HG02885 (cell line): ENCODE measurements at regions not wholly inside any gene's neighbourhood (a gene's known extent, or its start where the extent isn't known, plus 50 kb on each side); places are given as distances from the start of the nearest gene placed in this dataset.
"Not testable (repeated sequence)": the region's sequence is repeated elsewhere in the genome, so short reads cannot be mapped to it uniquely, and the experiment has no call there.

Experiments used
- ATAC-seq: cut with Tn5 transposase; IDR thresholded peaks from one replicate; pipeline ENCODE4 v1.9.1; 2021; ENCODE audit warnings: mild to moderate bottlenecking; ENCODE audit not compliant: unreplicated experiment, poor library complexity

DNA sequence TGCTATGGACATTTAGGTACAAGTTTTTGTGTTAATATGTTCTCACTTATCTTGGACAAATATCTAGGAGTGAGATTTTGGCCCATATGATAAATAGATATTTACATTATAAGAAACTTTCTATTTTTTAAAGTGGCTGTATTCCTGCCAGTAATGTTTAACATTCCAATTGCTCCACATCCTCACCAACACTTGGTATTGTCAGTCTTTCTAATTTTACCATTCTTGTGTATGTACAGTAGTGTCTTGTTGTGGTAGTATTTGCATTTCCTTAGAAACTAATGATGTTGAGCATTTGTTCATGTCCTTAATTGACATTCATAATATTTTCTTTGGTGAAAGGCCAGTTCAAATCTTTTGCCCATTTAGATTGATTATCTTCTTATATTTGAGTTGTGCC is 171.4 kb upstream of the TSHZ3 start:
- ATAC-seq: no peak

DNA sequence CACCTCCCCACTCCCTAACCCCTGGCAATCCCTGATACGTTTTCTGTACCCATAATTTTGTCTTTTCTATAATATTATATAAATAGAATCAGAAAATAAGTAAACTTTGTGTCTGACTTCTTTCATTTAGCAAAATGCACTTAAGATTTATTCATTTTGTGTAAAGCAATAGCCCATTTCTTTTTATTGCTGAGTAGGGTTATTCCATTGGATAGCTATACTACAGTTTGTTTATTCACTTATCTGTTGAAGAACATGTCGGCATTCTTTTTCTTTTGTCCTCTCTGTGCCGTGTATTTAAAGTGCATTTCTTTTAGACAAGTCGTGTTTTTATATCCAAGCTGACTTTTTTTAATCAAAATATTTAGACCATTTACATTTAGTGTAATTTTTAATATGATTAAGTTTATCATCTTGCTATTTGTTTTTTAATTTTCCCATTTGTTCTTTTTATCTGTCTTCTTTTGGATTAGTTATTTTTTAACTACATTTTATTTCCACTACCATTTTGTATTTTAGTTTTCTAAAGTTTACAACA is 176.4 kb upstream of the TSHZ3 start:
- no peak for ATAC-seq

DNA sequence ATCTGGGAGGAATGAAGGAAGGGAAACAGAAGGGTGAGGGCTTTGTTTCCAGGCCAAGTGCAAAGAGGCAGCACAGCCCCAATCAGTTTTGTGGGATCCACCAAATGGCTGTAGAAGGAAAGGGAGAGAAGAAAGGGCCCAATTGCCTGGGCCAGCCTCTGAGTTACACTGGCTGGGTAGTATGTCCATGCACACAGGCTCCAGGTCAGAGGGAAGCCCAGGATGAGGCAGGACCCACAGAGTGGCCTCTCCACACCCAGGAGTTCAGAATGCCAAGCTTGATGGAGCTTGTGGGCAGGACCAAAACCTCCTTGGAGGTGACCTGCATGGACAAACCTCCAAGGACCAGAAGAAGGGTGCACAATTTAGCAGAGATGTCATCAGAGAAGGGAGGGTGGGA is 178.2 kb upstream of the TSHZ3 start:
- no peak for ATAC-seq

DNA sequence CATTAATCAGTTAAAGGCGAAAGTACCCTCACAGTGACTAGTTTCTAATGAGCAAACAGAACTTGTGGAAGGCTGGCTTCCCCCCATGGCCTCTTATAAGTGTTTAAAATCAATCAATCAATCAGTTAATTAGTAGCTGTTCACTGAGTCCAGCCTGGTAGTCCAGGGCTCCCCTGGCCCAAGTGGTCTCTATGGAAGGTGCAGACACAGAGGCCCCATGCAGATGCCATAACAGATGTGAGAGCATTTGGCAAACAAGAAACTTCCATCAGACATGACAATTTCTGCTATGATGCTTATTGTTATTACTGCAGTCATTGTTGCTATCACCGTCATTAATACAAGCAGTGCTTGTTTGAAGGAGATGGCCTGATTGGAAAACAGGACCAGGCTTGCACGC is 179.0 kb upstream of the TSHZ3 start:
- no peak for ATAC-seq

DNA sequence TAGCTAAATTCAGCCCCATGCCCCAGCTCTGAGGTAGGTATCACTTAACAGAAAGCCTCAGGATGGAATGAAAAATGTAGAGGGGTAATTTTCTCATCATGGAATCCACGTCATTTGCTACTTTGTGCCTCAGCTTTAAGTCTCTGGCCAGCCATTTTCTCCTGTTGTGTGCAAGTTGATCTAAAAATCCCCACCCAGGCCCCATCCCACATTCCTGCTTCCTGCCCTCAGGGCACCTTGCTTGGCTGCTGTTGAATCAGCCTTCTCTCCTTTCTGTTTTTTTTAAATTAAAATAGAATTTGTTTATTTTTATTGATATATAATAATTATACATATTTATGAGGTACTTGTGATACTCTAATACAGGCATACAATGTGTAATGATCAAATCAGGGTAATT is 179.9 kb upstream of the TSHZ3 start:
- ATAC-seq: no peak

- no peak for ATAC-seq
These were observed 181.5 kb upstream of the TSHZ3 start for GRCh38 chr19:31530781-31531180.

DNA sequence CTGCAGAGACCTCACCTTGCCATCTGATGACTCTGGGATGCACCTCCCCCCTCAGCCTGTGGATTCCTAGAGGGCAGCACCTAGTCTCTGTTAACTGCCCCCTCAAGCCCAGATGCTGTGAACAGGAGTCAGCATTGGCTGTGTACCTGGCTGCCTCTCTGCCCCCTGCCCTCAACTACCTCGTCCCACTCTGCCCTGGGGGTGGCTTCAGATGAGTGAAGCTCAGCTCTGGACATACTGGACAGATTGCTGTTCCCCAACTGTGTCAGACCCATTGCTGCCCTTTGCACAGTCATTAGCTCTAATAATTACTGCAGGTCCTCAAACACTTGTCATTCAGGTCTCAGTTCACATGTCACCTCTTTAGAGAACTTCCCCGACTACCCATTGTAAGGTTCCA is 182.1 kb upstream of the TSHZ3 start:
- no peak for ATAC-seq

DNA sequence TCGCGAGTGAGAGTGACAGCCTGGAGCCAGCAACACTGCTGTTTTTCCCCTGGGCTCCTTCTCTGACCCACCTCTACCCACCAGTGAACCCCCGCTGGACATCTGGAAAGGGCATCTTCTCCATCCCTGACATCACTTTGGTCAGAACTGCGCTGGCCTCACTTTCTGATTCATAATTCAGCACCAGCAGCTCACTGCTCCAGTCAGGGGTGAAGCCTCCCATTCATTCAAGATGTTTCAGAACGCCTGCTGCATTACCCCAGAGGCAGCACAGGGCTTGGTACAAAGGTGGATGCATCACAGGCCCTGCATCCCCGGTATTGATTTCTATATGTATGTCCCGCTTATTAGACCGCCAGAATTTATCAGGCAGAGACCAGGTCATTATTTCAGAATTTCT is 182.8 kb upstream of the TSHZ3 start:
- no peak for ATAC-seq

DNA sequence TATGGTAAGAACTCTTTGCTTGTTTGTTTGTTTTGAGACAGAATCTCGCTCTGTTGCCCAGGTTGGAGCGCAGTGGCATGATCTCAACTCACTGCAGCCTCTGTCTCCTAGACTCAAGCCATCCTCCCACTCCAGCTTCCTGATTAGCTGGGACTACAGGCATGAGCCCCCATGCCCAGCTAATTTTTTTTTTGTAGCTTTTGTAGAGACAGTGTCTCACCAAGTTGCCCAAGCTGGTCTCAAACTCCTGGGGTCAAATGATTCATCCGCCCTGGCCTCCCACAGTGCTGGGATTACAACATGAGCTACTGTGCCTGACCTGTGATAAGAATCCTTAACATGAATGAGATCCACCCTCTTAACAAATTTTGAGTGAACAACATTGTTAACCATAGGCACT is 183.9 kb upstream of the TSHZ3 start:
- ATAC-seq: no peak

GRCh38 chr19:31534231-31534630 is 185.0 kb upstream of the TSHZ3 start:
- no peak for ATAC-seq

- no peak for ATAC-seq
These were observed 185.8 kb upstream of the TSHZ3 start for GRCh38 chr19:31534786-31535657.

- ATAC-seq: no peak
These were observed 186.6 kb upstream of the TSHZ3 start for GRCh38 chr19:31535691-31536460.

DNA sequence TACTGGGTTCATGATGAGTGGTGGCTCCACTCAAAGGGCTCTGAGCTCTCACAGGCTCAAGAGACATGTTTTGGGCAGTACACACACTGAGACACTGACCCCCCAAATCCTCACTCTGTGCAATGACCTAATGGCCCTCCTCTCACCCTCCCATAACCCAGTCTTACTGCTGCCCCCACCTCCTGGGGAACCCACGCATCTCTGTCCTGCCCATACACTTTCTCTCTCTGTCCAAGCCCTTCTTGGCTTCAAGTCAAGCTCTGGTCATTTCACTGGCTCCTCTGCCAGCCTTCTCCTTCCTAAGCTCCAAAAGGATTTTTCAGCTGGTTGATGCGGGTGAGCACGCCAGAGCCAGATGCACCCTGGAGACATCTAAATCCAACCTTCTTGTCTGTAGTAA is 187.9 kb upstream of the TSHZ3 start:
- no peak for ATAC-seq

DNA sequence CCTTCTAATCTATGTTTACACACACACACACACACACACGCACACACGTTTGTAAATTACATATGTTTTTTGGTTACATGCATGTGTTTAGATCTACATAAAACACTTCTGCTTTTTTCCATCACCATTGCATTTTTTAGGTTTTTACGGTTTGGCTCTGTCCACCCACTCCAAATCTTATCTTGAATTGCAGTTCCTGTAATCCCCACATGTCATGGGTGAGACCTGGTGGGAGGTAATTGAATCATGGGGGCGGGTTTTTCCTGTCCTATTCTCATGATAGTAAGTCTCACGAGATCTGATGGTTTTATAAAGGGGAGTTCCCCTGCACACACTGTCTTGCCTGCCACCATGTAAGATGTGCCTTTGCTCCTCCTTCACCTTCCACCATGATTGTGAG is 188.7 kb upstream of the TSHZ3 start:
- not testable (repeated sequence) for ATAC-seq

- no peak for ATAC-seq
These were observed 189.6 kb upstream of the TSHZ3 start for GRCh38 chr19:31538879-31539278.

DNA sequence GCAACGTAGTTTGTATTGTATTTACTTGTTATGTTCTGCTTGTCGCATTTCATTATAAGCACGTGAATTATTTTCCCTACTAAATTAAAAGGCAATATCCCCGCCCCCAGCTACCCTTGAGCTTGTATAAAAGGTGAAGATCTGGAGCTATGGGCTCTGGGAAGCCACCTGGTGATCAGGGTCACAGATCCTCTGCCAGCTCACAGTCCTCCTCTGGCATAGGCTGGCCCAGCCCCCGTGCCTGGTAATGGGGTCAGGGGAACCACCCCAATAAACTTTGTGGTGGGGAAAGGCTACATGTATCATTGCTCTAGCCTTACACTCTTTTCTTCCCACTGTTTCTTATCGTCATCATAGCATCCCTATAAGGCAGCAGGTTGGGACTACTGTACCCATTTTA is 190.2 kb upstream of the TSHZ3 start:
- no peak for ATAC-seq

- ATAC-seq: no peak
These were observed 192.2 kb upstream of the TSHZ3 start for GRCh38 chr19:31541396-31541795.

- ATAC-seq: no peak
These were observed 194.2 kb upstream of the TSHZ3 start for GRCh38 chr19:31543456-31543855.

DNA sequence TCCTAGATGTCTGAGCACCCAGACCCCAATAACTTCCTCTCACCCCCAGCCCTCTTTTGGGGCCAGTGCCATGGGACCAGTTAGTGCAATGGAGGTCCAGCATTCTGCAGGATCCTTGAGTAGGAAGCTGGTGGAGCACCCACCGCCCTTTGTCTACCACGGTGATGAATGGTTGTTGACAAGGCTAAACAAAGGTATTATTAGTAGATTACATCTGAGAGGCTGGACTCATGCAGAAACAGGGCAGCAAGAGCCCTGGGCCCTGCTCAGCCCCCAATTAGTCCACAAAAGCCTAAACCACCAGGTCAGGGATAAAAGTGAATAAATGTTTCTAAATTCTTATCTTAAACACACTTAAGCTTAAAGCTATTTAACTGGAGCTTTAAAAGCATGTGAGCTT is 196.5 kb upstream of the TSHZ3 start:
- ATAC-seq: no peak

DNA sequence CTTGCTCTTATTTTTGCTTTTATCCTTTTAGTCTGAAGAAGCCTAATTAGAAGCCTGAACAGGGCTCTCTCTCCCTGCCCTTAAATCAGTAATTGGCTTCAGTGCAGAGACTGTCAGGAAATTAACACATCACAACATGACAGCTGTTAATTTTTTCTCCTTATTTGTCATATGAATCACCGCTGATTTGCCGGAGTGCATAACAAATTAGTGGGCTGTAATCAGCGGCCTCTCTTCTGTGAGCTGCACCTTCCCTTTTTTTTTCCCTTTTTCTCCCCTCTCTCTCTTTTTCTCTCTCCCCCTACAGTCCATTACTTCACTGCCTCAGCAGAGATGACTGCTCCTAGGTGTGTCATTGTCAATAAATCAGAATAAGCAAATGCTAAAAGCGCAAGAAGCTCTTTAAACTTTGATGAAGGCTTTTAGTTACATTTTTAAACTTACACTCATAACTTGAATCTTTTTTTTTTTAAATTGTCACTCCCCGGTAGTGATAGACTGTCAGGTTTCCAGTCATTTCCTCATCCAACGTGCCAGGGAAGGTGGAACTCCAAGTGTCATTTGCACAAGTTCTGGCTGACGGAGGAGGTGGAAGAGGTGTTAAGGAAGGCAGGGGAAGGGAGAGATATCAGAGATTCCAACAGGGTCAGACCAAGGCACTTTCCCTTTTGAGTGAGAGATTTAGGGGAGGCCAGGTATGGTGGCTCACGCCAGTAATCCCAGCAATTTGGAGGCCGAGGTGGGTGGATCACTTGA is 197.1 kb upstream of the TSHZ3 start:
- ATAC-seq: no peak

GRCh38 chr19:31548941-31549340 is 199.7 kb upstream of the TSHZ3 start:
- no peak for ATAC-seq
